HG02884 (cell line): ENCODE measurements at regions not wholly inside any gene's neighbourhood (a gene's known extent, or its start where the extent isn't known, plus 50 kb on each side); places are given as distances from the start of the nearest gene placed in this dataset.
"Not testable (repeated sequence)": the region's sequence is repeated elsewhere in the genome, so short reads cannot be mapped to it uniquely, and the experiment has no call there.

Experiments
- ATAC-seq: cut with Tn5 transposase; IDR thresholded peaks from one replicate; pipeline ENCODE4 v1.9.1; 2021; ENCODE audit warnings: mild to moderate bottlenecking, moderate library complexity; ENCODE audit not compliant: unreplicated experiment

DNA sequence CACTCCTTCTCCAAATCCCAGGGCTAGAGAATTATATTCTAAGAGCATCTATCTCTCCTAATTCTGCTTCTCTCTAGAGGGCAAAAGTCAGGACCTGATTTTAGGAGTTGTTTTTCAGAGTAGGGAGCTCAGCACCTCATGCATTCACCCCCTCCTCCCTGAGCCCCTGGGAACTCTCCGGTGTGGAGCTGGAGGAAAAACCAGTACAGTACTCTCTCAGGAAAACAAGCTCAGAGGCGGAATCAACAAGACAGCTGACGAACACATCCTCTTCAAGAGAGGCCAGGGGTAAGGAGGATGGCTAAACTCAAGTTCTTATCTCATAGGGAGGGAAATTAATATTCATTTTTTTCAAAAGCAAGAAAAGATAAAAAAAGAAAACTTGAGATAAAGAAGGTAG, 120.1 kb upstream of the CDYL start:
- no peak for ATAC-seq

DNA sequence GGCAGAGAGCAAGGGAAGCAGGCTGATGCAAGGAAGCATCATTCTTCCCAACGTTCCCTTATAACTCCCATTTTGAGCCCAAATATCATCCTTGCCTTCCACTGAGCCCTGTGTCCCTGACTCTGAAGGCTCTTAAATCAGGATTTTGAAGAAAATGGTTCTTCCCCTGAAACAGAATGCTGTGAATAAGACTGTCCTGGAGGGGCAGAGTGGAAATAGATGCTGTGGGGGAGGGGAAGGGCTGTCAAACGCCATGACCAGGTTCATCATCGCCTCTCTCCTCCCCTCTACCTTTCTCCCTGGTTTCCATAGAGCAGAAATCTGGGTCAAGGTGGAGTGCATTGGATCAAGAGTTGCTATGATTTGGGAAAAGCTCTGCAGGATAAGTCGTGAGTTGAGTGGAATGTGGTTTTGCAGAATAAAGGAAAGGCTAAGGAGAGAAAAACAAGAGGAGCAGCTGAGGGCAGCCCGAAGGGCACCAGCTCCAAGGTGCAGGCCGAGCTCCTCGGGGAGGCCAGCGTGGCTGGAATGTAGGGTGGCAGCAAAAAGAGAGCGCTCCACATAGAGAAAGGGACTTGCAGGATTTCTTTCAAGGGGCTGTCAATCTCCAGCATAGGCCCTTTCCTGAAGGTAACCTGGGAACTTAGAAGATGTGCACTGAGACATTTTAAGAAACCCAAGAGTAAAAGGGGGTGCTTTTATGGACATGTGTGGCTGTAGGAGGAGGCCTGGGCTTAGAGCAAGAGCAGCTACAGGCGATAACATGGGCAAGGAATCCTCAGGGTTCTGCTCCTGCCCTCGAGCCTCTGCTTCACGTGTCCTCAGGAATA, 120.8 kb upstream of the CDYL start:
- ATAC-seq = no peak

DNA sequence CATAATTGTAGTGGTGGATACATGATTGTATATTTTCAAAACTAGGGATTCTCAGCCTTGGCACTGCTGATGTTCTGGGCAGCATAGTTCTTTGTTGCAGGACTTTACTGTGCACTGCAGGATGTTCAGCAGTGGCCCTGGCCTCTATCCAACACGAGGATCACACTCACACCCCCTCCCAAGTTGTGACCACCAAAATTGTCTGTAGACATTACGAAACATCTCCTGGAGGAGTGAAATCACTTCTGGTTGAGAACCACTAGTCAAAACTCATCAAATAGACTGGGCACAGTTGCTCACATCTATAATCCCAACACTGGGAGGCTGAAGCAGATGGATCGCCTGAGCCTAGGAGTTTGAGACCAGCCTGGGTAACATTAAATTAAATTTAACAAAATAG, 123.1 kb upstream of the CDYL start:
- no peak for ATAC-seq

- no peak for ATAC-seq
These were observed 124.3 kb upstream of the CDYL start for GRCh38 chr6:4651831-4652467.

DNA sequence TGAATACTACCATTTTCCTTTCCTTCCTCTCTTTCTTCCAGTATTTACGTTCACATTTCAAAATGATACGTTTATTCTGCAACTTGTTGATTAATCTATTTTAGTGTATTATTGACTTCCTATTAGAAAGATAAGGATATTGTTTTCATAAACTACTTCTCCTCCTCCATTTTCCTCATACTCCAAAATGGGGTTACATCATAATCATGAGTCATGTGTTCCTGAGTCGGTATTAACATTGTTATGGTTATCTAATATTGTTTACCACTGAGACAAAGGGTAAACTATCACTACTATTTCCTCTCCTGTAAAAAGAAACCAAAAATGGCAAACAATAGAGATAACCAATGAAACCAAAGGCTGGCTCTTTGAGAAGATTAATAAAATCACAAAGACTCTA, 126.5 kb upstream of the CDYL start:
- no peak for ATAC-seq

DNA sequence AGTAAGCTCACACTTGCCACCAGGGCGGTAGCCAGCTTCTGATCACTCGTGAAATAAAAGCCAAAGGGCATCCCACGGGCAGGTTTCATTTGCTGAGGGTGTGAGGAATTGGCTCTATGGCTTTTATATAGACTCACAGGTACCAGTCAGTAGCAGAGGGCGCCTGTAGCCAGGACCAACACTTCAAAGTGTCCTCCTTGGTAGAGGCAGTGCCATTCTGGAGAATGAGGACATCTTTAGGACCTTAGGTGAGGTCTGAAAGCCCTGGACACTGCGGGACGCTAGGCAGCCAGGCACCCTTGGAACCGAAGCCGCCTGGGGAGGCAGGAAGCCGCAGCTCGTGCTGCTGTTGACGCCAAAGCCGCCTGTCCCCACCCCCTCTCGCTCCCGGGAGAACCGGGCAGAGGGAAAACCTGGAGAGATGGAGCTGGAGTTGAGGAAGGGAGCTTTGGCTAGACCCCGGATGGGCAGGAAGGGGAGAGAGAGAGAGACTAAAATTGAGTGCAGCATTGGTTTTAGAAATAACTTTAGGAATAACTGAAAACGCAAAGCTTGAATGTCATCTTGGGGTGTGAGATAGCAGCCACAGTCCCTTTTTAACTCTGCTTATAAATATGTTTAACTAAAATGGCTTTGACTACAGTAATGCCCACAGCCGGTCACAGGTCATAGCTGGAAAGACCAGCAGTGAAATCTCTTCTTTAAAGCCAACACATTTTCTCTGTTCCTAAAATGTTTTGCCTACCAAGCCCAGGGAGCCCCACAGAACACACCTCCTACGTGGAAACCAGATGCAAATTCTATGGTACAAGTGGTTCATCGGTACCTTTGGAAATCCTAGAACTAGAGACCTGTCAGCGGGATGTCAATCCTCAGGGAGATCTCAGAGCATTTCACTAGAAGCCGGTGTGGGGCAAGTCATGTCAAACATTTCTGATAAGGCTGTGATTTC, 128.5 kb upstream of the CDYL start:
- no peak for ATAC-seq

GRCh38 chr6:4645713-4646360, 130.4 kb upstream of the CDYL start:
- no peak for ATAC-seq

DNA sequence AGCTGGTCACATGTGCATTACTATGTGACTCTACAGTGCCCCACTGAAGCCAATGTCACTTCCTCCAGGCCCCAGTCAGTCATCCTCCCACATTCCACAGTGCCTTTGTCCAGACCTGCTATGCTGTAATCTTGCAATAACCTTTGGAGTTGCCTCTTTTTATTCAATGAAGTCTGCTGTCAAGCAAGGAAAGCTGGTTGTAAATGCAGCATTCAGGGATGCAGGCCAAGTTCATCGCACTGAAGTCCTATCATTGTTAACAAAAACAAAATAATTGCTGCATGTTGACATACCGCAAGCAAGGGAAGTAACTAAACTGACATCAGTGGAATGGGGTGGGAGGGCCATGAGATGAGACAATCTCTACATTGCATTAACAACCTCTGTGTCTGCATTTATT, 131.2 kb upstream of the CDYL start:
- ATAC-seq = no peak

DNA sequence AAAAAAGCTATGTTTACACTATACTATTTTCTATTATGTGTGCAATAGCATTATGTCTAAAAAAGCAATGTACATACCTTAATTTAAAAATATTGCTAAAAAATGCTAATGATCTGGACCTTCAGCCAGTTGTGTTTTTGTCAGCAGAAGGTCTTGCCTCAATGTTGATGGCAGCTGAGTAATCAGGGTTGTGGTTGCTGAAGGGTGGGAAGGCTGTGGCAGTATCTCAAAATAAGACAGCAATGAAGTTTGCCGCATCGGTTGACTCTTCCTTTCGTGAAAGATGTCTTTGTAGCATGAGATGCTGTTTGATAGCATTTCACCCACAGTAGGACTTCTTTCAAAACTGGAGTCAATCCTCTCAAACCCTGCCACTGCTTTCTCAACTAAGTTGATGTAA, 134.7 kb upstream of the CDYL start:
- no peak for ATAC-seq

DNA sequence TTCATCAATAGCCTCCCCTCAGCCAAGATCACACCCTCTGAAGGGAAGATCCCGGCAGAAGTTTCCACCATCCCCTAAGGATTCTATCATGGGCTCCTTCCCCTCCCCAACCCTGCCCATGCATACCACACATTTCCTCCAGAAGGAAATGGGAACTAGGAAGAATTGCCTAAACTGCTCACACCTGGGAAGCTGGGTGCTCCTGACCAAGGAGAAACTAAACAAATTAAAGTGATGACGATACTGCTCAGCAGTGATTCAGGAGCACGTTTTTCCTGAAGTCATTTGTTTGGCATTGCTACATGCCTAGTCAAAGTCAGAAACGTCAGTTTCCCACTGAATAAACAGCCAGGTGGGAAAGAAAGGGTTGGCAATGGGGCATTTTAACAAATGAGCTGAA, 136.1 kb upstream of the CDYL start:
- ATAC-seq = no peak

GRCh38 chr6:4638641-4639040, 137.6 kb upstream of the CDYL start:
- ATAC-seq = no peak

DNA sequence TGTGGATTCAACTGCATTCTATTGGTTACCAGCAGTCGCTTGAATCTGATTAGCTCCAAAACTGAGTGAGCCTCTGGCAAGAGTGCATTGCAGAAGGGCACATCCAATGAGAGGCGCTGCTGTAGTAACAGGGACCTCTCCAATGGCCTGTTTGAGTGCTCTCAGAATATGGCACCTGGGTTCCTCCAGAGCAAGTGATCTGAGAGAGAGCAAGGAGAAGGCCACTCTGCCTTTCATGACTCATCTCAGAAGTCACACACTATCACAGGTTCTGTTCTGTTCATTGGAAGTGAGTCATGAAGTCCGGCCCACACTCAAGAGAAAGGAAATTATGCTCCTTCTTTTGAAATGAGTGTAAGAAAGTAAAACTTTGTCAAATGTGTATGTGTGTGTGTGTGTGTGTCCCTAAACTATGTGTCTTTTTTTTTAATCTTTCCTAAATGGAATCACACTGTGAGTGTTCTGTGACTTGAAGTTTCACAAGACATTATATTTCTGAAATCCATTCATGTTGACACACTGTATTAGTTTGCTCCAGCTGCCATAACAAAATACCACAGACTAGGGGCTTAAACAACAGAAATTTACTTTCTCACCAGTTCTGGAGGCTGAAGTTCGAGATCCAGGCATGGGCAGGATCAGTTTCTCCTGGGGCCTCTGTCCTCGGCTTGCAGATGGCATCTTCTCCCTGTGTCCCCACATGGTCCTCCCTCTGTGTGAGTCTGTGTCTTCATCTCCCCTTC, 138.3 kb upstream of the CDYL start:
- ATAC-seq = peak; percentile 98

GRCh38 chr6:4636881-4637224, 139.4 kb upstream of the CDYL start:
- ATAC-seq = no peak

DNA sequence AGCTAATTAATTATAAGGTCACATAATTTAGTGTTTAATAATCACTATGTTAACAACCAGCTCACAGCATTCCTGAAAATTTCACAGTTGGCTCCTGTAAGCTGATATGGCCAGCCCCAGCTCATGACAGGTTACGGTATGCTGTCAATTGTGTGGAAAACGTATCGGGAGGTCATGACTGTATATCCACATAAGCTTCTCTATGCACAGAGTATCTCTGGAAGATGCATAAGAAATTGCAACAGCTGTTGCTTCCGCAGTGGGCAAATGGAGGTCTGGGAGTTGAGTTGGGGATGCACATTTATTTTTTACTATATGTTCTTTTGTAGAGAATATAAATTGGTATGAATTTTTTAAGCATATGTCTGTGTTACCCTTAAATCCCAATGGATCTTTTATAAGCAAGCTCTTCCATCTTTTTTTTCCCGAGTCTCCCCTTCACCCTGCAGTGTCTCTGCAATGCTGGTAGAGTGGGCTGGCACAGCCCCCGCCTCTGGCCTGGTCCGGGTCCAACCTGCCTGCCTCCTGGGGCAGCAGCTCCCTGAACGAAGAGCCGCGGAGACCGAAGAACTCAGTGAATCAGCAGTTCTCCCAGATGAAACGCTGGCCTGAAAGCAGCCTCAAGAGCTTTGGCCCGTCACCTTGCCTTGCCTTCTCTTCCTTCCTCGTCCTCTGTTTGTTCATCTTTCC, 139.9 kb upstream of the CDYL start:
- ATAC-seq = no peak

- ATAC-seq = no peak
These were observed 140.5 kb upstream of the CDYL start for GRCh38 chr6:4635666-4636065.

GRCh38 chr6:4632421-4632820, 143.8 kb upstream of the CDYL start:
- ATAC-seq = no peak

GRCh38 chr6:4629789-4630188, 146.4 kb upstream of the CDYL start:
- not testable (repeated sequence) for ATAC-seq

GRCh38 chr6:4625557-4625956, 150.6 kb upstream of the CDYL start:
- ATAC-seq = no peak

GRCh38 chr6:4624726-4625125, 151.5 kb upstream of the CDYL start:
- ATAC-seq = no peak
